Mucosa of descending colon (tissue), 3 donors: ENCODE measurements at regions not wholly inside any gene's neighbourhood (a gene's known extent, or its start where the extent isn't known, plus 50 kb on each side); places are given as distances from the start of the nearest gene placed in this dataset.

Source experiments
- ATAC-seq: fragments of 200-7000 bp; cut with Tn5 transposase; one replicate; pipeline ENCODE4 v1.9.1; 2020; ENCODE audit warnings: mild to moderate bottlenecking, moderate library complexity
- DNase-seq, 3 donors: peaks; one replicate each; pipeline ENCODE4 v3.0.0-alpha.2; 2020
- H3K36me3 ChIP-seq: fragments of 200-600 bp; one replicate; pipeline ENCODE4 v1.8.0; 2021; ENCODE audit warnings: low read depth, mild to moderate bottlenecking
- H3K4me1 ChIP-seq: fragments of 200-600 bp; one replicate; pipeline ENCODE4 v1.8.0; 2021; ENCODE audit warnings: low read depth, mild to moderate bottlenecking
- H3K4me3 ChIP-seq: fragments of 200-600 bp; one replicate; pipeline ENCODE4 v1.8.0; 2021; ENCODE audit warnings: mild to moderate bottlenecking
- H3K9me3 ChIP-seq: fragments of 200-600 bp; one replicate; pipeline ENCODE4 v1.8.0; 2021; ENCODE audit warnings: mild to moderate bottlenecking
- intact Hi-C, 2 donors: fragments of 100-400 bp; cut with DNase I in 1 of 2; cut with micrococcal nuclease in 1 of 2; formaldehyde crosslinking; loops; one replicate each; pipeline versions ENCODE4 v1.11.0 to v1.11.1; 2022; cut with DNase I, micrococcal nuclease
- TF ChIP-seq, protein P1 (sequence below): fragments of 200-600 bp; IDR thresholded peaks from one replicate; pipeline ENCODE4 v1.8.0; 2022; ENCODE audit warnings: antibody characterized with exemption, mild to moderate bottlenecking
- donor health status: DM: no; HTN: no; CAD: no; lungs with moderate emphysema.
- donor health status: DM: no; HTN: no; CAD: no.
- donor health status: DM: no; HTN: yes; CAD: no.

DNA sequence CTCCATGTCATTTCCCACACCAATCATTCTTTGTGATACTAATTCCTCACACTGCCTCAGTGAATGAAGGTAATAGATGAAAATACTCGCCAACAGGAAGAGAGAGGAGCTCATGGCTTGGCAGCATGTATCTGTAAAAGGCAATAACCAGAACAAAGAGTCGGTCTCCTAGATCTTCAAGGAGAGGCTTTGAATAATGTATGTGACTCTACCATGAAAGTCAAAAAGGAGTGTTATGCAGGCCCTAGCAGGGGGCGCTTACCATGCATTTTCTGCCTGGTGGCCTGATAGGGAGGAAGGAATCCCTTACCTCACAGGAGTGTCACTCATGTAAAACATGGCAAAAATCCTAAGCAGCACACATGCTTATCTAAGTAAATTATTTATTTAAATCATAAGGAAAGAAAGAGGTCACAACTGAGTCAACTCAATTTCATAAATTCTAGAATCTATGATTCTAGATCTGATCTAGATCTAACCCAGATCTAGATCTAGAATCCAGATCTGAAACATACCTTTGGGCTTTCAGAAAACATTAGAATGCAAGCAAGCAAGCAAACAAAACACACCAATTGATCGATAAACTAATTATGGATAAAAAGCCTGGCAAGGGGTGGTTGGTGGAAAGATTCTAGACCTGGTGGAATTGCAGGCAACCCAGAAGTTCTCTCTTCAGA is 226.3 kb upstream of the KLF6 start:
- no peak for DNase-seq
- TF ChIP-seq, protein P1, sequence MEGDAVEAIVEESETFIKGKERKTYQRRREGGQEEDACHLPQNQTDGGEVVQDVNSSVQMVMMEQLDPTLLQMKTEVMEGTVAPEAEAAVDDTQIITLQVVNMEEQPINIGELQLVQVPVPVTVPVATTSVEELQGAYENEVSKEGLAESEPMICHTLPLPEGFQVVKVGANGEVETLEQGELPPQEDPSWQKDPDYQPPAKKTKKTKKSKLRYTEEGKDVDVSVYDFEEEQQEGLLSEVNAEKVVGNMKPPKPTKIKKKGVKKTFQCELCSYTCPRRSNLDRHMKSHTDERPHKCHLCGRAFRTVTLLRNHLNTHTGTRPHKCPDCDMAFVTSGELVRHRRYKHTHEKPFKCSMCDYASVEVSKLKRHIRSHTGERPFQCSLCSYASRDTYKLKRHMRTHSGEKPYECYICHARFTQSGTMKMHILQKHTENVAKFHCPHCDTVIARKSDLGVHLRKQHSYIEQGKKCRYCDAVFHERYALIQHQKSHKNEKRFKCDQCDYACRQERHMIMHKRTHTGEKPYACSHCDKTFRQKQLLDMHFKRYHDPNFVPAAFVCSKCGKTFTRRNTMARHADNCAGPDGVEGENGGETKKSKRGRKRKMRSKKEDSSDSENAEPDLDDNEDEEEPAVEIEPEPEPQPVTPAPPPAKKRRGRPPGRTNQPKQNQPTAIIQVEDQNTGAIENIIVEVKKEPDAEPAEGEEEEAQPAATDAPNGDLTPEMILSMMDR = no peak

DNA sequence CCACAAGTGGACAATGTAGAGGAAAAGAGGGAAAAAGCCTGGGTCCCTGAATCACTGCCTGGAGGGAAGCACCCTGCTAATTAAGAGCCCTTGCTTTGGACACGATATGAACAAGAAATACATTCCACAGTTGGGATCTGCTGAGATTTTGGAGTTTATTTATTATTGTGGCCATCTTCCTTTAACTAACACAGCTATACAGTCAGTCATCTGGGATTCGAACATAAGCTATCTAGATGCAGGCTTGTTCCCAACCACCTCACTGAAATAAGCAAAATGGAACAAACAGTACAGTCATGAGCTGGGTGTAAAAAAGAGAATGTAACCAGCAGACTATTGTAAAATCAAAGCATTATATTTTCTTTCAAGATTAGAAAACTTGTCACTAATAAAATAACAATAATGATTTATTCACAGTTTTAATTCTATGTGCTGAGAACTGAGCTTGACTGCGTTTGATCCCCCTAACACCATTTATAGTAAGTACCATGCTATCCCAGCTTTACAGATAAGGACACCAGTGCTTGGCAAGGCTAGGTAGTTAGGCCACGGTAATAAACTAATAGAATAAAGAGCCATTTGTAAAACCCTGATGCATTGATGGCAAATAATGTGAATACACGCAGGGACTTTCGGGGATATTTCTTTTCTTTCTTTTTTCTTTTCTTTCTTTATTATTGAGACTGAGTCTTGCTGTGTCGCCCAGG is 223.8 kb upstream of the KLF6 start:
- Histone ChIP-seq H3K36me3 (no peaks in the 10 kb centered on the region), H3K4me3 (no peak overlapping the region), H3K9me3 (no peaks in the 10 kb centered on the region), H3K4me1 (no peaks in the 10 kb centered on the region)
- intact Hi-C loops = no loop called here
- TF ChIP-seq, protein P1 = no peak
- DNase-seq = no peak
- ATAC-seq = no peak

More for the DNA sequence above, 226.3 kb upstream of the KLF6 start:
- no peaks in the 10 kb centered on the region for H3K9me3 ChIP-seq
- ATAC-seq = no peak
- H3K36me3 ChIP-seq = no peaks in the 10 kb centered on the region
- H3K4me3 ChIP-seq = no peak overlapping the region
- intact Hi-C loops = no loop called here
- no peaks in the 10 kb centered on the region for H3K4me1 ChIP-seq

DNA sequence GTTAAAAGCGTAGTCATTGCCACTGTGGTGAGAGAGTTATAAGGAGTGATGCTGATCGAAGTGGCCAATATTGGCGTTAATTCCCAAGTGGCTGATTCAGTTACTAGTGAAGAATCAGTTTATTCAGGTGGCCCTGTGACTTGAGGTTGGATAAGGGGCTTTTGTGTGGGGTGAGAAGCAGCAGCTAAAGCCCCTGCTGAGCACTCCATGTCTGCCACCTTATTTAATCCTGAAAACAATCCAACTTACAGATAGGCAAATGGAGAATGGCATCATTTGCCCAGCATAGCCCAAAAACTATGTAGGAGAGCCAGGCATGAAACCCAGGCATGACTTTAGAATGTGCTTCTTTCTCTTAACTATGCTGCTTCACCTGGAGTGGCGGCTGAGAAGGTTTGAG is 222.8 kb upstream of the KLF6 start:
- intact Hi-C loops = no loop called here
- H3K4me1 ChIP-seq = no peaks in the 10 kb centered on the region
- H3K36me3 ChIP-seq = no peaks in the 10 kb centered on the region
- no peaks in the 10 kb centered on the region for H3K9me3 ChIP-seq
- DNase-seq = no peak
- no peak for ATAC-seq
- TF ChIP-seq, protein P1 = no peak
- no peak overlapping the region for H3K4me3 ChIP-seq

DNA sequence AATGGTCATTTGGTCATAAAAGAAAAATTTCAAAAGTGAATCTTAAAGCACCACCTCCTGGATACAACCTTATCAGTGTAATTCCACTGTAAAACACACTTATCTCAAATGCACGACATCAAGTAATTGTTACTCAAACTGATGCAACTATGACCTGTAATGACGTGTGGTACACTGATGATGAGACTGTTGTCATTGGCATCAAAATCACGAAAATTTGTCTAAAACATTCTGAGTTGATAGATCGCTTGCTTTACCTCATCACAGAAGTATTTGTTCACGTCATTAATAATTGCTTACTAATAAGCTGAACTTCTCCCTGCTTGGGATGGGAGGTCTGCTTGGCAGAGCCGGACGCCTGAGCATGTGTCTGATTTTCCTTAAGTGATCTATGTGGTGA is 221.8 kb upstream of the KLF6 start:
- no peak for ATAC-seq
- no peaks in the 10 kb centered on the region for H3K36me3 ChIP-seq
- intact Hi-C loops = no loop called here
- H3K4me1 ChIP-seq = no peaks in the 10 kb centered on the region
- no peaks in the 10 kb centered on the region for H3K9me3 ChIP-seq
- no peak overlapping the region for H3K4me3 ChIP-seq
- TF ChIP-seq, protein P1 = no peak
- no peak for DNase-seq

DNA sequence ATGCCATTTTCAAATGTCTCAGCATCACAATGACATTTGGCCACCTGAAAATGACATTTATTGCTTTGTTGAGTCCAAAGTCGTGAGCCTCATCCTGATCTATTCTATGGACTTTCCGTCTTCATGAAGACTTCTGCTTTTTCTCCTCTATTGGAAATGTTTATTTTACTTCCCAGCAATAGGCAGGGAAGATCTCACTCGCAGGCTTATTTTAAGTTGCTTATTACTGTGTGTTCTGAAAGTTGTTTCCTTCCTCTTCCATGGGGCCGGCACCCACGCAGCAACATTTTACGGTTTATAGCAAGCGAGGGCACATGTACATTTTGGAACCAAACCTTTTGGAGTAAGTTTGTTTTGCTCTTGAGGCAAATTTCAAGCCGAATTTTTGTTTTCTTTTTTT is 221.0 kb upstream of the KLF6 start:
- H3K4me3 ChIP-seq = no peak overlapping the region
- no peaks in the 10 kb centered on the region for H3K4me1 ChIP-seq
- ATAC-seq (no peak), DNase-seq (no peak)
- no peaks in the 10 kb centered on the region for H3K9me3 ChIP-seq
- no peaks in the 10 kb centered on the region for H3K36me3 ChIP-seq
- intact Hi-C loops = no loop called here
- TF ChIP-seq, protein P1 = no peak
